Dedifferentiated amniotic fluid mesenchymal stem cell (primary cell): ENCODE measurements at regions not wholly inside any gene's neighbourhood (a gene's known extent, or its start where the extent isn't known, plus 50 kb on each side); places are given as distances from the start of the nearest gene placed in this dataset.
"Not testable (repeated sequence)": the region's sequence is repeated elsewhere in the genome, so short reads cannot be mapped to it uniquely, and the experiment has no call there.

Experiments
- DNase-seq: peaks from one replicate; pipeline ENCODE4 v3.0.0-alpha.2; 2016; ENCODE audit errors: extremely low spot score

DNA sequence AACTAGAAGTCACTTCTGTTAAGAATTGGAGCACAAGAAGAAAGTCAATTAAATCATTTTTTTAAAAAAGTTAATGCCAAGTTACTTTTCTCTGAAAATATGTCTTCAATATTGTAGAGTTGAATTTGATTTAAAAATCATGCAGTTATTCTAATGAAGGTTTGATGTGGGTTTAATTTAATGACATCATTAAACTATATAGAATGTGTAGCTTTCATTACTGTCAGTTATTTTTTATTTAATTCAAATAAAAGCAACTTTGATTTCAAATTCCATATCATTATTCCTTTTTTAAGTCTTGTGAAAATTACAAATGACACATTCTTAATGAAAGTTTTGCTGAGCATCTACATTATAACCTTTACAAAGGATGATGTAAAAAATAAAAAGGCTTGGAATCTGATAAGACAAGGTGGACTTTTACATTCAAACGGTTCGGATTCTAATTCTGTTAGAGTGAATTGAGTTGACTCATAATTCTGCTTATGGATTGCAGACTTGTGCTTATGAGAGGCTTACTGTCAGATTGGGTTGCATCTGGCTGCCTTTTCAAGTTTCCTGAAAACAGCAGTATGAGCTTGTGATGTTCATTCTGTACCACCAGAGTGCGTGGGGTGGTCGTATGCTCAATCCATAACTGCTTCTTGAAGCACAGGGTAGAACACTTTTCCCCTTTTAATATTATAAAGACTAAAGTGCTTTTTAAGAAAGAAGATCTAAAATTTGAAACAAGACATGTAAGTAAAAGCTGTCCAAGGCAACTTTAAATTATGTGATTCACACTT is 253.0 kb upstream of the ARRDC3 start:
- DNase-seq, result no peak

DNA sequence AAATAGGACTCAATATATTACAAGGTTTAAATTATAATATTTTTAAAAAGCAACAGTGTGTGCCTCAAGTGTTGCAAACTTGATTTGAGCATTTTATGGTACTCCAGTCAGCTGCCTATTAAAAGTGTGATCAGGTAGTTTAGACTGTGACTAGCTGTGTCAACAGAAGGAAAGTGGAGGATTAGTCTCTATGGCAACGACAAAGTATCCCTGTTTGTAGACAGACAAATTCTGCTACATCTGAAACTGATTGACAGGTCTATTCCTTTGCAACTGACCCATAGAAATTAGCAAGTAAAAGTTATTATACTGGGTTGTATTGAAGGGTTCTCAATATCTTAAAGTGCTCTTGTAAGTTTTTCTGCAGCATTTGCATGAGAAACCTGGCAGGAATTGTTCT is 249.8 kb upstream of the ARRDC3 start:
- DNase-seq, result no peak

DNA sequence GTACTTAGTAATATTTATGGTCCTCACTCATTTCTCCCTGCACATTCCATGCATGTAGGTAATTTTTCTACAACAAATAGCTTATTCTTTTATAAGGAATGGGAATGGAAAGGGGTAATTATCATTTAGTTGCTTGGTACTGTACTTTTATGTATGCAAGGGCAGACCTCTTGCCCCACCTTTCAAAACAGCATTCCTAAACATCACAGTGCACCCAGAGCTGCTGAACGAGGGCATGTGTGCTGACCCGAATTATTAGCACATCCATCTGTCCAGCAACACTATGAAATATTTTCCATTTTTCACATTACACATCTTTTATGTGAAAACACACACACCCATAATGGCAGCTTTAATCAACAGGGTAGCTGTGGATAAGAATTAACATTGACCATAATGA is 228.6 kb upstream of the ARRDC3 start:
- no peak for DNase-seq

DNA sequence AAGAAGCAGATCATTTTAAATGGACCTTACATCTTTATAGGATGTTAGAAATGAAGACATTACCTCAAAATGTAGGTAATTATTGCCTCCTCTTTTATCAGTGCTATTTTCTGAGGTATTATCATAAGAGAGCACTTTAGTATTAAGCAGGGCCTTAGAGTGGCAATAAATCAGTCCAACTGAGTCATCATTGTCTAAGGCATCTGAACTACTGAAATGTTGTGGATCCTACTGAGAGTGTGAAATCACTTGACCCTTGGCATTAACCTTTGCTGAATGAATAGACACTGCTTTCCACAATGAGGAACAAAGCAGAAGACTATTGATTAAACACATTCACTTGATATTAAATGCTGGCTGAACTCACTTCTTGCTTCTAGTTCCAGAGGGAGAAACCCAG is 224.6 kb upstream of the ARRDC3 start:
- no peak for DNase-seq

DNA sequence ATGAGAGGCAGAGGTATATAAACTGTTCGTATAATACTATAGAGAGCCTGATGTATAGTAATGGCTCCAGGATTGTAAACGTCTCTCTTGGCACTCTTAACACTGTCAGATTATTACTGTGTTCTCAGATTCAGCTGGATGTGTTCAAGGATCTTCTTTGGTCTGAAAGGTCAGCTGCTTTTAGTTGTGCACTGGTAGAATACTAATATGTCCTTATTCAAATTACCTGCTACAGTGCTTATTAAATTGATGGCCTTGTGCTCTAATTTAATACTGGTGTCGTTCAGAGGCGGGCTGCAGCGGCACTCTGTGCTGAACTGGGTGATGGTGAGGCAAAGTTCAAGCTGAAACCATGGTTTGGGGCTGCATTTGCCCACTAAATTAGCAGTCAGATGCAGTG is 216.7 kb upstream of the ARRDC3 start:
- DNase-seq, result no peak

DNA sequence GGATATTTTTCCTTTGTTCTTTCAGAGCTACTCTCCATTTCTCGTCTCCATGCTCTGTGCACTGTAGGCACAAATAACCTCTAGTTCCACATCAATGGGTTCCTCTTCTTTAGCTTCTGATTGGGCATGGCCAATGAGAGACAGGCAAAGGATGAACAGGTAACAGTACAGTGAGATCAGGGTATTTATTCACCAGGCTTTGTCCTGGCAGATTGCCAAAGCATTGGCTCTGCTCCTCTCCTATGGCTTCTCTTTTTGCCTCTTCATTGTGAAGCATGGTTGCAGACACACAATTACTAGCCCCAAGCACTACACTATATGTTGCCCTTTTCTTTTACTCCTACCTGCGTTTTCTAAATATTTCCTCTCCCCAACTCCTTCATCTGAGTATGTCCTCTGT is 215.1 kb upstream of the ARRDC3 start:
- DNase-seq, result no peak

DNA sequence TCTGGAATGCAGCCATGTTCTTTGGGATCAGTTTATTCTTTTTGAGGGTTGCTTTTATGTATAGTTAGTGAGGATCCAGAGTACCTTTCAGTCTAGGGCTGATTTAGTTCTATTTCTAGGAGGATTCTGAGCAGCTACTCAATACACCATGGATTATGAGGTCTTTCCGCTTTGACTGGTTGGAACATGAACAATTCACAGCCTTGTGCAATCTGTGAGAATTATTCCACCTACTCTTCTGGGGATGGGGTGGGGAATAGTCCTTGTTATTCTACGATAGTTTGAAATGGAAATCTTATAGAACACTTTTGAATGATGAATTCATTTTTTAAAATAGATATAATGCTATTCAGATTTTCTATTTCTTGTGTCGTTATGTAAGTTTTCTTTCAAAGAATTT is 212.3 kb upstream of the ARRDC3 start:
- DNase-seq, result no peak

DNA sequence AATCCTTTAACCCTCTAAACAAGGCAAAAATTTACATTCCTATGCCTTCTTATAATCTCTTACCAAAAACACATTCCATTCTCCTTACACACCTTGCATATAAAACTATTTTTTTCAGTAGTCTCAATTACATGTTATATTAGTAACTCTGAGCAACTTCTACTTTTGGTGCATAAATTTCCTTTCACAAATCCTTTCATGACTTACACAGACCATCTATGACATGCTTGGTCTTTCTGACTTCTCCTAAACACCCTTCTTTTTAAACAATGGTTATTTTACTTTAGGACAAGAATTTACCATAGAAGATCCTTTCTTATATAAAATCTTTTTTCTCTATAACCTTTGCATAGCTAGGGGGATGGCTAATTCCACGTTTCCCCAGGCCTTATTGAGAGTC is 208.0 kb upstream of the ARRDC3 start:
- DNase-seq, result no peak

DNA sequence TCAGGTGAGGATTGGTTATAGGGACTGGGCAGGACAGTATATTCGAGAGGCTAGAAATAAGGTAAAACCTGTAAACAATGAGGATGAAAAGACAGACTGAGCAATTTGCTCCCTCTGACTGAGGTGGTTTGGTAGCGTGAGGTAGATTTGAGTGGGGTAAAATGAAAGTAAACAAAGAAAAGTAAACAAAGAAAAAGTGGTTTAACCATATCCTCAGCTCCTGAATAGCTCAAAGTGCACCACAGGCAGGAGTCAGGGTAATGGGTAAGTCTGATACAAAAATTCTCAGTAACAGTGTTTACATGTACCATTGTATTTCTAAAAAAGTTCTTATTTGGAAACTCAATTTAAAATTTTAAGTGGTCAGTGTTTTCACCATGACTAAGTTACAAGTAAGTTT is 203.1 kb upstream of the ARRDC3 start:
- no peak for DNase-seq

DNA sequence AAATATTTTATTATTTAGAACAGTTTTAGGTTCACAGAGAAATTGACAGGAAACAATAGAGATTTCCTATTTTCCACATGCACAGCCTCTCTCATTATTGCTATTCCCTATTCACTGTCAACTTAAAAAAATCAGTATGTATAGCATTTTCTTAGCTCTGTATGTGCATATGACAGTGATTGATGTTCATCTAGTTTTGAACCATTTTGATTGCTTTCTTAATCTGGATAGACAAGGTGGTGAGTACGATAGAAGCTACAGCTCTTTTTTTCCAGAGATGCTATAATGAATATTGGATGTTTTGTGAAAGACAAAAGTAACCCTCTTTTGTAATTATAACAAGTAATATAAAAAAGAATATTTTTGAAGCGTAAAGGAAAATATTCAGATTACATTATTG is 201.2 kb upstream of the ARRDC3 start:
- no peak for DNase-seq

DNA sequence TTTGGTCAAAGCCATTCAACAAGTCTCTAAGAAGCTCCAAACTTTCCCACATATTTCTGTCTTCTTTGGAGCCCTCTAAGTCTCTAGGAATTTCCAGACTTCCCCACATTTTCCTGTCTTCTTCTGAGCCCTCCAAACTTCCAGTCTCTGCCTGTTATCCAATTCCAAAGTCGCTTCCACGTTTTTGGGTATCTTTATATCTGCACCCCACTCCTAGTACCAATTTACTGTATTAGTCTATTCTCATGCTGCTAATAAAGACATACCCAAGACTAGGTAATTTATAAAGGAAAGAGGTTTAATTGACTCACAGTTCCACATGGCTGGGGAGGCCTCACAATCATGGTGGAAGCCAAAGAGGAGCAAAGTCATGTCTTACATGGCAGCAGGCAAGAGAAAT is 182.9 kb upstream of the ARRDC3 start:
- DNase-seq, result not testable (repeated sequence)

DNA sequence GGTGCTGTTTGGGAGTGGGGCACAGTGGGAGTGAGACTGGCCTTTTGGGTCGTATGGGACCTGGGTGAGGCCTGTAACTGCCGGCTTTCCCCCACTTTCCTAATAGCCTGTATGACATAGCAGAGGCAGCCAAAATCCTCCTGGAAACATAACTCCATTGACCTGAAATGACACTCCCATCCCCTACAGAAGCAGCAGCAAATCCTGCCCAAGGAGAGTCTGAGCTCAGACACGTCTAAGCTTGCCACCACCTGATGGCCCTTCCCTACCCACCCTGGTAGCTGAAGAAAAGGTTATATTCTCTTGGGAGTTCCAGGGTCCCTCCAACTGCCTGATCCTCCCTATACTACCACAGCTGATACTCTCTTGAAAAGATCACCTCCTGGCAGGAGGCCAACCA is 179.8 kb upstream of the ARRDC3 start:
- DNase-seq, result no peak

DNA sequence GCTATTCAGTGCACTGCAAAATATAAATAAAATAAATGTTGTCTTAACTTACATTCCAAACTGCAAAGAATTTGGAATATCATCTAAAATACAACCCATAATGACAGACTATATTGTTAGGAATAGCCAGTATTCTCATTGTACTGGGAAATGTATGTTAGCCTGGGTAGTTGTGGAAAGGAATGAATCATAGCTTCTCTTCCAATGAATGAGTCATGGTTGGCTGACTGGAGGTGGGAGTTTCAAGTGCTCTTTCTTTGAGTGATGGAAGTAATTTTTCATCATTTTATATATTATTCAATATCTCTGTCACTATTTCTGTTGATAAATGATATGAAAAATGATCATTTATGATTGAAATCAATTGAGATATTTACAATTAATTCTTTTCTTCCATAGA is 158.6 kb upstream of the ARRDC3 start:
- DNase-seq, result no peak

DNA sequence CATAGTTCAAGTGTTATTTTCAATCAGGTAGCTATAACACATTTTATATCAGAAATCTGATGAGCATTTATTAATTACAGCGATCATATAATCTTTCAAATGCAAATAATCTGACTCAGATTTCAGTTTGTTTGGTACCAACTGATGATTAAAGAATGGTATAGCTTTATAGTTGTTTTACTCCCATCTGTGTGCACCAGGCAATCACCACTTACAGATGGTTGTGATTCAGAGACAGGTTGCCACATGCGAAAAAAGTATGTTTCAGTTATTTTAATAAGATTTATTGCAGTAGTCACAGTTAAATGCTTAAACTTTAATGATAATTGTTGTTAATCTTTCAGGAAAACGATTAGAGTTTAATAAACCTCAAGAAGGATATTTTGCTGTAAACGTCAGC is 155.1 kb upstream of the ARRDC3 start:
- no peak for DNase-seq

DNA sequence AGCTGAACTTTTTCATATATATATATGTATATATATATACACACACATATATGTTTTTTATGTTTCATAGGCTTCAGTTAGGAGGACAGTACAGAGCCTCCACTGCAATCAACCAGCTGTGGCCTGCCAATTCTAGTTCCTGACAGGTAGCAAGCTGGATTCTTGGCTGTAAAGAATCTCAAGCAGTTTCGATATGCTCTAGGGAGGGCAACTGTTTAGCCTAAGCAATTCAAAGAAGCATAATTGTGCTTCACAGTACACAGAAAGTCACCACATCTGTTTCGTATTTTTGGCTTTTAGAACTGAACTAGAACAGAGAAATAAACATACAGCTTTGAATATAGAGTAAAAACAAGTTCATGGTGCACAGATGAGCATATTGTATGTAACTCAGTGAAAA is 152.4 kb upstream of the ARRDC3 start:
- DNase-seq, result peak; percentile 38

DNA sequence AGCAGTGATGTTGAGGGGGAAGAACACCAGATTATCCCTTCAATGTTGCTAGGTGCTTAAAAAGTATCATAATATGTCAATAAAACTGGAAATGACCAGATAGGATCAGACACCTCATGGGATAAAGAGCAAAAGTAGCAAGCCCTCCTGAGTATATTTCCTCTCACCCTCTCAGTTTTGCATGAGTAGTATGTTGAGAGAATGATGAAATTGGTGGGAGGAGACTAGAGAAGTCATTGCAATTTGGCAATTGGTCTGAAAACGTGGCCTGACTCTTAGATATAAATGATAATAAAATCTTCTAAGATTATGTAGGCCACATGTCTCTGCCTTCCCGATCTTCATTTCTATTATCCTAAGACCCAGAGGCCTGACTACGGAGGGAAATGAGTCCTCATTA is 151.2 kb upstream of the ARRDC3 start:
- DNase-seq, result no peak

DNA sequence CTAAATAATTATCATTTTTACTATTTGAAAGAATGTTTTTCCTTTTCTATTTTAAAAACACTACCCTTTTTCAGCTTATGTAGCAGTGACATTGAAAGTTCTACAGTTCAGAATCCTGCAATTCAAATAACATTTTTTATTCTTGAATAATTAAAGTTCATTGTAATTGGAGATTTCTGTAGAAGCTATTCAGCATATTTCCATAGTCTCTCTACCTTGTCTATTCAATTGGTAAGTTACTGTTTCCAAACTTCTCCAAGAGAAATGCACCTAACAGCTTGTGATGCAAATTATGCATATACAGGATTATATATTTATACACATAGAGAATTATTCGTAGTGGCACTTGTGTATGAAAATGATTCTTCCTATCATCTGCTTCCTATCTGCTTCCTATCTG is 149.7 kb upstream of the ARRDC3 start:
- no peak for DNase-seq

DNA sequence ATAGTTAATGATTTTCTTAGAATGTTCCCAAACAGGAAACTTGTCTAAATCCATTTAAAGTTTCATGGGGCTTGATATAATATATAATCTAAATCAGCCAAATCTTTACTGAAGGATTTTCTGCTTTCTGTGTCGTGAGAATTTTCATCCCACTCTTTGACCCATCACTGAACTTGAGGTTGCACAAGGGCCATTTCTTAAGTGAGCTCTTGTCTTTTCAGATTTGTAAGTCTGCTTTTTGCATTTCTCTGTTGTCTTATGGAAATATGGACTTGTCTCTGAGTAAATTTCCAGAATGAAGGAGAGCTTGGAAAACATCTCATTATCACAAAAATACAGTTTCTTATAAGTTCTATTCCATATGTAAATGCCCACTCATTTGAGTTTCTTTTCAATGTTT is 149.2 kb upstream of the ARRDC3 start:
- DNase-seq, result no peak

DNA sequence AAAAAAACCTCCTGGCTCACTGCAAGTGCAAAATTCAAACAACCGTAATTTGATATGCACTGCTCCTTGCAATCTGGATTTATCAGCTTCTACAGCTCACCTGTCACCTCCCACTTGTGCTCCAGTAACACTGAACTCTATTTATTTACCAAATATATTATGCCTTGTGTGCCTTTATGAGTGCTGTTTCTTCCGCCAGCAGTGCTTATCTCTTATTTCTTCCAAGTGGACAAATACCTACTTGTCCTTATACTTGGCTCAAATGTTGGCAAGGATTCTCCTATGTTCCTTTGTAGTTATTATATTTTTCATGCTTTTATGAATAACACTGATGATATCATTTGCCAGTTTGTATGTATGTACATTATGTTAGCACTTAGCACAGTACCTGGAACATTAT is 145.7 kb upstream of the ARRDC3 start:
- DNase-seq, result no peak

DNA sequence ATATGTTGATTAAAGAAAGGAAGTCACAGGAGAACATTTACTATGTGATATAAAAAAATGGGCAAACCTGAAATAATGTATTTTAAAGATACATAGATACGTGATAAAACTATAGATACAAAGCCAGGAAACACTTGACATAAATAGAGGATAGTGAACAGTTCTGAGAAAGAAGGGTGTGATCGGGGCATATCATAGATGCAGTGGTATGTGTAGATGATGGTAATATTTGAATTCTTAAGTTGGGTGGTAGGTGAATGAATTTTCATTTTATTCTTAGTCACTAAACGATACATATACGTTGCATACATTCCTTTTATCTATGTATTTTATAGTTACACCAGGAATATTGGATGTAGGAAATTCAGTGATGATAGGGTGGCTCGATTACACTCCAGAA is 138.7 kb upstream of the ARRDC3 start:
- DNase-seq, result no peak

DNA sequence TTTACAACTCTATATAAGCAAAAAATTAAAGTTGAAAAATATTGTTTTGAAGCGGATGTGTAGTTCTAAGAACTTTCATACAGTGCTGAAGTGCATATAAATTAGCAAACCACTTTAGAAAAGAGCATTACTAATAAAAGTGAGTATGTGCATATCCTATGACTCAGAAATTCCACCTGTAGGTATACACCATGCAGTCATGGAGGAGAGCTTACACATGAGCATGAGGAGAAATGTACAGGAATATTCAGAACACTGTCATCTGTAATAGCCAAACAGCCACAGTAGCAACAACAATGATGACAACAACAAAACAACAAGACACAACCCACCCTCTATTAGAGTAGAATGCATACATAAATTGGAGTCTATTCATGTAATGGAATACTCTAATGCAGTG is 138.2 kb upstream of the ARRDC3 start:
- no peak for DNase-seq

DNA sequence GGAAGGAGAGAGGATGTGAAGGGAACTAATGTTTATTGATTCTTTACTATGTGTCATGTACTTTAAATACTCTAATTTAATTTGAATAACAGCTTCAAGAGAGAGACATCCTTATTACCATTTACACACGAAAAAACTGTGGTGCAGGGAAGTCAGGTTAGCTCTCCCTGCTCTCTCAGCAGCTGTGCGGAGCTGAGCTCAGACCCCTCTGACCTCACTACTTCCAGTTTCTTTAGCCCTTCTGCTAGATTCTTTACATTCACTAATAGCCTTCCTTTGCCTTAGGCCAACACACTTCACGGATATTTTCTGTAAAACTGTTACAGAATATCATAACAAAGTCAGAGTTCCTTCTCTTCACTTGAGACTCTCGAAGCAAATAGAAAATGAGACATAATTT is 131.3 kb upstream of the ARRDC3 start:
- DNase-seq, result no peak

DNA sequence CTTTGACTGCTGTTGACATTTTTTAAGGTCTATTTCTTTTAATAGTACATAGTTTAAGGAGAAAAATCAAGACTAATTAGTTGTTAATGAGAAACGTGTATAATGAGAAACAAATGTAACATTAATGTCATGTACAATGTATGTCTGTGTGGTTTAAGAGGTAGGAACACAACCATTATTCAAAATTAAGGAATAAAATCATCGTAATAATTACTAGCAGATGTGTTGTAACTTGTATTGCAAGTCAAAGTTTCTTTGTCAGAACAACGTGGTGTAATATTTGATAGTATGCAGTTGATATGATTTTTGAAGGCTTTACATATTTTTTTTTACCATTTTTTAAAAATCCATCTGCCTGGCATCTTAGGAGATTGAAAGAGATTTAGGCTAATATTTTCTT is 120.2 kb upstream of the ARRDC3 start:
- DNase-seq, result no peak

DNA sequence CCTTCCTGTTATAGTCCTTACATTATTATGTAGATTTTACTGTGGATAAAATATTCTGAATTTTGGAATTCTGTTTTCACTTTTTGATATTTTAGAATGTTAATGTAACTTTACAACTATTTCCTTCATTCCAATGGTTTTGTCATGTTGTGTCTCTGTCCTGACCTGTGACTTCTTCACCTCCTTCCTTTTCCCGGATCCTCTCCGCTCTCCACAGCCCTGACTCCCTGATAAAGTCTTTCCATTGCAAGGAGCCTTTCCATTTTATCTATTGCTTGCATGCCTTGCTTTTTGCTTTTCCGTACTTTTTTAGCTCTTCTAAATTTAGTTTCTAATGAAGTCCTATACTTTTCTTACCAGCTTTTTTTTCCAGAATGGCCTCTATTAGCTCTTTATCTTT is 117.6 kb upstream of the ARRDC3 start:
- DNase-seq, result no peak
